ENCODE measurements at regions not wholly inside any gene's neighbourhood (a gene's known extent, or its start where the extent isn't known, plus 50 kb on each side); places are given as distances from the start of the nearest gene placed in this dataset.

DNA sequence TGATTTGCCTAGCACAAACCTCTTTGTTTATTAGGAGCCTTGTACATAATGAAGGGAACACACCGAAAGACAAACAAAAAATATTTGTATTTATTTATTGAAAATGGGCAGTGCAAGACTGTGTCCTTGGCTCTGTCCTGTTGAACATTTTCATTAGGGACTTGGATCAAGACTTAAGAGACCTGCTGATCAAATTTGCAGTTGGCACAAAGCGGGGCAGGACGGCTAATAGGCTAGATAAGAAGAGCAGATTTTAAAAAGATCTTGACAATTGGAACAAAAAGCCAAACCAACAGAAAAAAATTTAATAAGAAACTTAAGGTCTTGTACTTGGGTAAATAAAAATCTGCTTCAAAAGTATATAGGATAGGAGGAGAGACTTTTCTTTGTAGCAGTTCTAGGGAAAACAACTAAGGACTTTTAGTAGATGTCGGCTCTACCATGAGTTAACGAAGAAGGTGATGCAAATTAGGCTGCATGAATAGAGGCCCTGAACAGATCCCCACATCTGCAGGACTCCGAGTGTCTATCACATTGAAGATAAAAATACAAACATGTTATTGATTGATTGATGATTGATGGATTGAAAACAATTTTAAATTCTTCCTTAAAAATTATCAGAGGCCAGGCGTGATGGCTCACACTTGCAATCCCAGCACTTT, 124.1 kb upstream of the SPACA1 start:
- TF ChIP-seq, protein P1, sequence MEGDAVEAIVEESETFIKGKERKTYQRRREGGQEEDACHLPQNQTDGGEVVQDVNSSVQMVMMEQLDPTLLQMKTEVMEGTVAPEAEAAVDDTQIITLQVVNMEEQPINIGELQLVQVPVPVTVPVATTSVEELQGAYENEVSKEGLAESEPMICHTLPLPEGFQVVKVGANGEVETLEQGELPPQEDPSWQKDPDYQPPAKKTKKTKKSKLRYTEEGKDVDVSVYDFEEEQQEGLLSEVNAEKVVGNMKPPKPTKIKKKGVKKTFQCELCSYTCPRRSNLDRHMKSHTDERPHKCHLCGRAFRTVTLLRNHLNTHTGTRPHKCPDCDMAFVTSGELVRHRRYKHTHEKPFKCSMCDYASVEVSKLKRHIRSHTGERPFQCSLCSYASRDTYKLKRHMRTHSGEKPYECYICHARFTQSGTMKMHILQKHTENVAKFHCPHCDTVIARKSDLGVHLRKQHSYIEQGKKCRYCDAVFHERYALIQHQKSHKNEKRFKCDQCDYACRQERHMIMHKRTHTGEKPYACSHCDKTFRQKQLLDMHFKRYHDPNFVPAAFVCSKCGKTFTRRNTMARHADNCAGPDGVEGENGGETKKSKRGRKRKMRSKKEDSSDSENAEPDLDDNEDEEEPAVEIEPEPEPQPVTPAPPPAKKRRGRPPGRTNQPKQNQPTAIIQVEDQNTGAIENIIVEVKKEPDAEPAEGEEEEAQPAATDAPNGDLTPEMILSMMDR (IDR thresholded peaks at IDR 0.05) = no peak

DNA sequence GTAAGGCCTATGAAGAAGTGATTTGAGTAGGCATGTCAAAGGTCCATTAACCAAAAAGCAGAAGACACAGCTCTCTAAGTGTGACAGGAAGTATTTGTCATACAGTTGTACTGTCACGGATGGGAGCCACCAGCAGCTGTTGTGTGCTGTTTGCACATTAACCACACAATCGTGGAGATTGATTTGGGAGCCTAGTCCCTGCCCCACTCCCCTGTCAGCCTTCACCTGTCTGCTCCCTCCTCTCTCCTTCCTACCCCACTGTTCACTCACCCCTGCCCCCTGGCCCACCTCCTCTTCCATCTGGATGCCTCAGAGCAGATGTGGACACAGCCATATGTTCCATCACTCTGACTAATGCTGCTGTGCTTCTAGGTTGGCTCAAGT, 124.7 kb upstream of the SPACA1 start:
- TF ChIP-seq, protein P1 (IDR thresholded peaks at IDR 0.05) = no peak

DNA sequence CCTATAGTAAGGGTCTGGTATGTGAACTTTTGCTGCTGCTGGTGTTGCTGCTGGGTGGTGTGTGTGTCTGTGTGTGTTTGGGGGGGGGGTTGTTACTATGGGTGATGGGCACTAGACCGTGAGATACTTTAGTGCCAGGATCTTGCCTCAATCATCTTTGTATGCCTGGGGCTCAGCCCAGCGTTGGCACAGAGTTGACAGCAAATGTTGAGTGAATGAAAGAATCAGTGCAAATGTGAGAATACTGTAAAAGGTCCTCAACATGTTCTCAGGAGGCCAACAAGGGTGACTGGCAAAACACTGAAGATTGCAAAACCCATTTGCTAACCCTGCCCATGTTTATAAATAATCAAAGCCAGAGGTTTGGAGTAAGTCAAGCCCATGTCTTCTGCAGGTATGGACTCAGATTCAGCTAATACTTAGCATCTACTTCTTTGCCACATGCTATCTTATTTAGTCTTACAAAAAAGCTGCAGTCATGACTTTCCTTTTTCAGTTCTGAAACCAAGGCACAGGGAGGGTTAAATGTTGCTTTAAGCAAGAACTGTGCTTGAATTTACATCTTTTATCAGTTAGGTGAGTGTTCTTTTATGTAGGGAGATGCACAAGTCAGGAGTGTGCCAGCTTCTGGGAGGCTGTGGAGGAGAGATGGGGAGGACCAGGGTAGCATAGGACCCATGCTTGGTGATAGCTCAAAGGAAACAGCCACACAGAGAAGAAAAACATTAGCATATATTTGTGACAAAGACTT, 125.3 kb upstream of the SPACA1 start:
- TF ChIP-seq, protein P1 (IDR thresholded peaks at IDR 0.05) = no peak

DNA sequence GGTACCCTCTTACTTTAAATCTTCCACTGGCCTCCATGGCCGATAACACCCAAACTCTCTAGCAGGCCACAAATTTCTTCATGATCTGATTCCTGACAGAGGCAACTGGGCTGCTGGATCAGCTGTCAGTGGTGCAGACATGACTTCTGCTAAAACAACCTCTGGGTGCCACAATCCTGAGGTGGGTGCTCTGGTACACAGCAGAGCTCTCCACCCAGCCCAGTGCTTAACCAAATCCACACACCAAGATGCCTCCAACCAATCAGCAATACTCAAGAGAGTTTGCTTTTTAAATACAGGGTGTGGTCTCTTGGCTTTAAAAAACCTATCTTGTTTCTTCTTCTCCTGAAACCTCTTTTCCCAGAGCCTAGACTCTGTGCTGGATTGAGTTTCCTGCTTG, 126.6 kb upstream of the SPACA1 start:
- TF ChIP-seq, protein P1 (IDR thresholded peaks at IDR 0.05) = no peak

DNA sequence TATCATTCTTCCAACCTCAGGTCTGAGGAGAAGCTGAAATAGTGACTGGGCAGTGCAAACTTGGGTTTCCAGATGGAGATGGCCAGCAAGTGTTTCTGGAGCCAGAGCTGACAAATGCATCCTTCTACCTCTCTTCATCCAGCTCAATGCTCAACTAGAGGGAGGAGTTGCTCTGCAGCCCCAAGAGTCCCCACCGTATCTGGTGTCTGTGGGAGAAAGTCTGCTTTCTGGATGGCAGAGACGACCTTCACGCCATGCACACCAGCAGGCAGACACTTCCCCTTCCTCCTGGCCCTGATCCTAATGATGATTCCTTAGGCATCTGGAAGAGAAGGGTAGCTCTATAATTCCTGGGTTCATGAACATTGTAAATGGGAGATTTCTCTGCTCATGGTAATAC, 127.4 kb upstream of the SPACA1 start:
- TF ChIP-seq, protein P1 (IDR thresholded peaks at IDR 0.05) = no peak

DNA sequence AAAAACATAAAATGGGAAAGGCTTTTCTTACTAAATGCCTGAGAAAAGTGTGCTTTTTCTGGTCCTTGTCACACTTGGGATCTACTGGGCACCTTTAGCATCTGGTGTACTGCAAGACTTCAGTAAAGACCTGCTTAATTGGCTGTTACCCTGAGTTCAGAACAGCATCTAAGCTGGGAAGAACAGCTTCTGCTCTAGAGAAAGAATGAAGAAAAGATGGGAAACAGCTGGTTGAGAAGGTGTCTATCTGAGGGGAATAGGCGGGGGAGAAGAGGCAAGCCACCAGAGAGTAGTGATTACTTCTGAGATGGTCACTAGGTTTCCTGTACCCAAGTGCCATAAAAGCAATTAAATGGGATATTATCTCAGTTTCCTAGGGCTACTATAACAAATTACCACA, 128.2 kb upstream of the SPACA1 start:
- TF ChIP-seq, protein P1 (IDR thresholded peaks at IDR 0.05) = no peak

DNA sequence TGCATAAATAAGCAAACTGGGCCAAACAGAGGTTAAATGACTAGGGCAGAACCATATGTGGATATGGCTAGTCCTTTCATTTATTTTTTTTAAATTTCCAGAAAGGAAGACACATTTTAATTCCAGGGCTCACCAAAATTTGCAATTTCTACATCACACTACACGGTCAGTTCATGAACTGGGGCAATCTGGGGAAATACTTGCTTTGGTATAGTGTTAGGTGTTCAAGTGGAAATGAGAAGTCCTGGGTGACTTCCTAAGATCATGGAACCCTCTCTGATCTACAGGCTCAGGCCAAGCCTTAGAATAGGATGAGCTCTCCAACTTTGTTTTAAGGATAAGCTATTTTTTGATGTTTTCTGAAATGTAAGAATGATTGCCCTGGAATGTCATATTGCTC, 128.6 kb upstream of the SPACA1 start:
- TF ChIP-seq, protein P1 (IDR thresholded peaks at IDR 0.05) = no peak

Data from LNCAP (cell line).